ENCODE measurements at regions not wholly inside any gene's neighbourhood (a gene's known extent, or its start where the extent isn't known, plus 50 kb on each side); places are given as distances from the start of the nearest gene placed in this dataset.

DNA sequence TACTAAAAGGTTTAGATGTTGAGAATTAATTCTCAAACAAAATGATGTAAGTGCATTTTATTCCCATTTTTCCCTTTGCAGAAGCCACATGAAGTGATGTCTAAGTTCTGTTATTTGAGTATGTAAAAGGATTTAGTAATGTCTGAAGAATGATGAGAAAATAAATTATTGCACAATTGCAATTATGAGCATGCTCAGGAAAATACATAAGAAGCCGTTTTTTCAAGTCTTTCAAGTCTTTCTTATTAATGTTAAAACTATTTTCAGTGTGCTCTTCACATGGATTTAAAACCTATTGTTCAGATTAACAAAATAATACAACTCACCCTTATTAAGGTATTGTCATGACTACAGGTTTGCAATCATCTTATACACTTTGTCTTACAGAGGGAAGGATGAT lies 331.4 kb upstream of the NETO1 start:
- TF ChIP-seq, protein P1, sequence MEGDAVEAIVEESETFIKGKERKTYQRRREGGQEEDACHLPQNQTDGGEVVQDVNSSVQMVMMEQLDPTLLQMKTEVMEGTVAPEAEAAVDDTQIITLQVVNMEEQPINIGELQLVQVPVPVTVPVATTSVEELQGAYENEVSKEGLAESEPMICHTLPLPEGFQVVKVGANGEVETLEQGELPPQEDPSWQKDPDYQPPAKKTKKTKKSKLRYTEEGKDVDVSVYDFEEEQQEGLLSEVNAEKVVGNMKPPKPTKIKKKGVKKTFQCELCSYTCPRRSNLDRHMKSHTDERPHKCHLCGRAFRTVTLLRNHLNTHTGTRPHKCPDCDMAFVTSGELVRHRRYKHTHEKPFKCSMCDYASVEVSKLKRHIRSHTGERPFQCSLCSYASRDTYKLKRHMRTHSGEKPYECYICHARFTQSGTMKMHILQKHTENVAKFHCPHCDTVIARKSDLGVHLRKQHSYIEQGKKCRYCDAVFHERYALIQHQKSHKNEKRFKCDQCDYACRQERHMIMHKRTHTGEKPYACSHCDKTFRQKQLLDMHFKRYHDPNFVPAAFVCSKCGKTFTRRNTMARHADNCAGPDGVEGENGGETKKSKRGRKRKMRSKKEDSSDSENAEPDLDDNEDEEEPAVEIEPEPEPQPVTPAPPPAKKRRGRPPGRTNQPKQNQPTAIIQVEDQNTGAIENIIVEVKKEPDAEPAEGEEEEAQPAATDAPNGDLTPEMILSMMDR (IDR thresholded peaks at IDR 0.05), result no peak
- TF ChIP-seq POLR2A (IDR thresholded peaks at IDR 0.05) (no peak), POLR2AphosphoS5 (IDR thresholded peaks at IDR 0.05) (no peak), EP300 (IDR thresholded peaks at IDR 0.05) (no peak)
